ENCODE measurements at regions not wholly inside any gene's neighbourhood (a gene's known extent, or its start where the extent isn't known, plus 50 kb on each side); places are given as distances from the start of the nearest gene placed in this dataset.
A peak's percentile ranks its signal among the peaks of the same experiment; 100 is the strongest.

DNA sequence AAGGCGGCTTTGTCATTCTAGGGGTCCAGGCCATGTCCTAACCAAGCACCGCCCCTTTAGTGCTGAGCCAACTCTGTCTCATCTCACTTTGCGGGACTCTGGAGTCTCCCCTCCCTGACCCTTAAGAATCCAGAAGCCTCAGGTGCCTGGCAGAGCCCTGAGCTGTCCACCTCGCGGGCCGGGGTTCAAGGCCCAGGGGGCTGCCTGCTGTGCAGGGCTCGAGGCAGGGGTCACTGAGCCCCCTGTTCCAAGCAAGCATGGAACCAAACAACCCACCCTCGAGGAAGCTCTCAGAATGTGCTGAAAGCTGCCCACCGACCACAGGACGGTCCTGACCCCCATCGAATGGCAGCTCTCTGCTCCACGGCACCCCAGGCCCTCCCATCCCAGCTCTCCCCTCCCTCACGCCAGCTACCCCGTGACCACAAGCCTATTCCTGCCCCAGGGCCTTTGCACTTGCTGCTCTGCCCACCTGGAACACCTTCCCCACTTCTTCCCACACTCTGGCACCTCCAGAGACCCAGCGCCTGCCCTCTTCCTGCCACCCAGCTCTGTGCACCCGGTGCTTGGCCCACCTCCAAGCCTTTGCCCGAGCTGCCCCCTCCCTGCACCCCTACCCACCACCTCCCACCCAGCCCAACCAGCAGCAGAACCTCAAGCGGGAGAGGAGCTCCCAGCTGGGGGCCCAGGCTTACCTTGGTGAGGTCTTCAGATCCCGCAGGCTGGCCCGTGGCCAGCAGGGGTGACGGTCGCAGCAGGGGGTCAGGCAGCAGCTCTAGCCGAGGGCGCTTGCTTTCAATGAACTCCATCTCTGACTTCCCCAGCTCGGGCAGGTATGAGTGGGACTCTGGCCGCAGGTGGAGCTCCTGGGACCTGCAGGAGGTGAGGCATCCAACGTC, 84.3 kb downstream of the NCOR2 start:
- TF ChIP-seq, protein P1, sequence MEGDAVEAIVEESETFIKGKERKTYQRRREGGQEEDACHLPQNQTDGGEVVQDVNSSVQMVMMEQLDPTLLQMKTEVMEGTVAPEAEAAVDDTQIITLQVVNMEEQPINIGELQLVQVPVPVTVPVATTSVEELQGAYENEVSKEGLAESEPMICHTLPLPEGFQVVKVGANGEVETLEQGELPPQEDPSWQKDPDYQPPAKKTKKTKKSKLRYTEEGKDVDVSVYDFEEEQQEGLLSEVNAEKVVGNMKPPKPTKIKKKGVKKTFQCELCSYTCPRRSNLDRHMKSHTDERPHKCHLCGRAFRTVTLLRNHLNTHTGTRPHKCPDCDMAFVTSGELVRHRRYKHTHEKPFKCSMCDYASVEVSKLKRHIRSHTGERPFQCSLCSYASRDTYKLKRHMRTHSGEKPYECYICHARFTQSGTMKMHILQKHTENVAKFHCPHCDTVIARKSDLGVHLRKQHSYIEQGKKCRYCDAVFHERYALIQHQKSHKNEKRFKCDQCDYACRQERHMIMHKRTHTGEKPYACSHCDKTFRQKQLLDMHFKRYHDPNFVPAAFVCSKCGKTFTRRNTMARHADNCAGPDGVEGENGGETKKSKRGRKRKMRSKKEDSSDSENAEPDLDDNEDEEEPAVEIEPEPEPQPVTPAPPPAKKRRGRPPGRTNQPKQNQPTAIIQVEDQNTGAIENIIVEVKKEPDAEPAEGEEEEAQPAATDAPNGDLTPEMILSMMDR (IDR thresholded peaks at IDR 0.05): no peak
- peaks cover 37% of the 10 kb centered on the region for H3K4me1 Mint-ChIP-seq (ENCODE audit: low read depth)
- intact Hi-C loops (cut with micrococcal nuclease): no loop called here

GRCh38 chr12:124482567-124482893, 84.9 kb downstream of the NCOR2 start:
- no peak for DNase-seq
- intact Hi-C loops (cut with micrococcal nuclease): no loop called here
- Mint-ChIP-seq H3K27ac (no peak overlapping the region), H3K4me3 (no peak overlapping the region), H3K36me3 (ENCODE audit: low read depth) (peaks cover 54% of the 10 kb centered on the region), H3K4me1 (ENCODE audit: low read depth) (peaks cover 40% of the 10 kb centered on the region), H3K27me3 (no peaks in the 10 kb centered on the region), H3K9me3 (no peaks in the 10 kb centered on the region)
- TF ChIP-seq, protein P1 (IDR thresholded peaks at IDR 0.05): no peak
- no peak for ATAC-seq
- CTCF ChIA-PET: interaction anchor here (1.0 kb wide), 1 partner anchor 283 kb away, joined by 3 read pairs; no protein-coding TSS in a partner anchor
- POLR2A ChIA-PET: interaction anchor here (0.8 kb wide), 1 partner anchor 11 kb away, joined by 3 read pairs; no protein-coding TSS in a partner anchor

More for the DNA sequence above, 84.3 kb downstream of the NCOR2 start:
- ATAC-seq (no peak), DNase-seq (no peak)
- Mint-ChIP-seq H3K36me3 (ENCODE audit: low read depth) (peaks cover 48% of the 10 kb centered on the region), H3K4me3 (no peak overlapping the region), H3K9me3 (no peaks in the 10 kb centered on the region), H3K27ac (no peak overlapping the region), H3K27me3 (no peaks in the 10 kb centered on the region)
- POLR2A ChIA-PET: interaction anchor here (0.8 kb wide), 1 partner anchor 11 kb away, joined by 3 read pairs; no protein-coding TSS in a partner anchor
- CTCF ChIA-PET: interaction anchor here (1.0 kb wide), 1 partner anchor 282 kb away, joined by 3 read pairs; no protein-coding TSS in a partner anchor

DNA sequence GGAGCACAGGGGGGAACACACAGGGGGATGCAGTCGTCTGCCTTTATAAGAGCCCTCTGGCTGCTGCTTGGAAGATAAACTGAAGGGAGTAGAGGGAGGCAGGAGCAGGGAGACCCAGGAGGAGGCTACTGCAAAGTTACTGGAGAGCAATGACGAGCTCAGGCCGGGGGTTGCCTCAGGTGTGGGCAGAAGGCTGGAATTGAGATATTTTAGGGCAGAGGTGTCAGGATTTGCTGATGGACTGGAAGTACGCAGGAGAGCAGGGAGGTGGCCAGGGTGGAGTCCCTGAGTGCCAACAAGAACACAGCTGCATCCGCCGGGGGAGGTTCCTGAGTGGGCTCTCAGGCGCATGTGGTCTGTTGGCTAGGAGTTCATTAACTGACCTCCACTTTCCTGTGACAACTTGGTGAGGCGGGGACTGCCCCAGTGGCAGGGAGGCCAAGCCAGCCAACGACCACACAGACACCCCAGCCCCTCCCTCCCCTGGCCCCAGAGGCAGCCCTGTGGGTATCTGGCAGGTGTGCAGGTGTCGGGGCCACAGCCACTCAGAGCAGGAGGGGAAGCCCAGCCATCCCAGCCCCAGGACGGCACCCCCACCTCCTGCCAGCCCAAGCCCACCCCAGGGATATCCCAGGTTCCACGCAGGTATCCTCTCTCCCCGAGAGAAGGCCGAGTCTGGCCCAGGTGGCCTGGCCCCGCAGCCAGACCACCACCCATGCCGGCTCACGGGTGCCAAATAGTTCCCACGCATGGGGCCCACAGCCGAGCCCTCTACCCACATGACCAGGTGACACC, 85.4 kb downstream of the NCOR2 start:
- no peaks in the 10 kb centered on the region for H3K27me3 Mint-ChIP-seq
- H3K4me3 Mint-ChIP-seq: no peak overlapping the region
- H3K4me1 Mint-ChIP-seq (ENCODE audit: low read depth): peaks cover 46% of the 10 kb centered on the region
- intact Hi-C loops (cut with micrococcal nuclease): no loop called here
- TF ChIP-seq, protein P1 (IDR thresholded peaks at IDR 0.05): no peak
- ChIA-PET CTCF (no interaction called here), POLR2A (no interaction called here)
- peak overlapping the region; percentile 47 for H3K27ac Mint-ChIP-seq
- peaks cover 5% of the 10 kb centered on the region for H3K9me3 Mint-ChIP-seq
- peaks cover 60% of the 10 kb centered on the region for H3K36me3 Mint-ChIP-seq (ENCODE audit: low read depth)
- ATAC-seq (no peak), DNase-seq (no peak)

GRCh38 chr12:124481257-124481750, 86.1 kb downstream of the NCOR2 start:
- H3K27me3 Mint-ChIP-seq: no peaks in the 10 kb centered on the region
- no peak for ATAC-seq
- peaks cover 49% of the 10 kb centered on the region for H3K4me1 Mint-ChIP-seq (ENCODE audit: low read depth)
- ChIA-PET CTCF (no interaction called here), POLR2A (no interaction called here)
- H3K4me3 Mint-ChIP-seq: no peak overlapping the region
- H3K36me3 Mint-ChIP-seq (ENCODE audit: low read depth): peaks cover 66% of the 10 kb centered on the region
- TF ChIP-seq, protein P1 (IDR thresholded peaks at IDR 0.05): no peak
- no peak overlapping the region for H3K27ac Mint-ChIP-seq
- no peak for DNase-seq
- H3K9me3 Mint-ChIP-seq: peaks cover 8% of the 10 kb centered on the region
- intact Hi-C loops (cut with micrococcal nuclease): no loop called here

All from activated CD8-positive, alpha-beta T cell treated with anti-CD3 and anti-CD28 coated beads for 36 hours (primary cell).